ENCODE measurements at regions not wholly inside any gene's neighbourhood (a gene's known extent, or its start where the extent isn't known, plus 50 kb on each side); places are given as distances from the start of the nearest gene placed in this dataset.

DNA sequence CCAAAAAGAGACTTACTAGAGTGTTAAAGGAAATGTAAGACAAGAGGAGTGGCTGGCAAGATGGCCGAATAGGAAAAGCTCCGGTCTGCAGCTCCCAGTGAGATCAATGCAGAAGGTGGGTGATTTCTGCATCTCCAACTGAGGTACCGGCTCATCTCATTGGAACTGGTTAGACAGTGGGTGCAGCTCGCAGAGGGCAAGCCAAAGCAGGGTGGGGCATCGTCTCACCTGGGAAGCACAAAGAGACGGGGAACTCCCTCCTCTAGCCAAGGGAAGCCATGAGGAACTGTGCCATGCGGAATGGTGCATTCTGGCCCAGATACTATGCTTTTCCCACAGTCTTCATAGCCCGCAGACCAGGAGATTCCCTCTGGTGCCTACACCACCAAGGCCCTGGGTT is 308.7 kb downstream of the AGTPBP1 start:
- Histone ChIP-seq H3K36me3 (no peaks in the 10 kb centered on the region), H3K27ac (no peak overlapping the region), H3K27me3 (no peaks in the 10 kb centered on the region), H3K9me3 (peaks cover 0 to 1% of the 10 kb centered on the region in 2 donors), H3K4me3 (no peak overlapping the region), H3K4me1 (peaks cover 5% of the 10 kb centered on the region in 2 donors)
- intact Hi-C loops (cut with DNase I) = no loop called here
- DNase-seq (no peak), ATAC-seq (no peak)
- TF ChIP-seq, protein P1, sequence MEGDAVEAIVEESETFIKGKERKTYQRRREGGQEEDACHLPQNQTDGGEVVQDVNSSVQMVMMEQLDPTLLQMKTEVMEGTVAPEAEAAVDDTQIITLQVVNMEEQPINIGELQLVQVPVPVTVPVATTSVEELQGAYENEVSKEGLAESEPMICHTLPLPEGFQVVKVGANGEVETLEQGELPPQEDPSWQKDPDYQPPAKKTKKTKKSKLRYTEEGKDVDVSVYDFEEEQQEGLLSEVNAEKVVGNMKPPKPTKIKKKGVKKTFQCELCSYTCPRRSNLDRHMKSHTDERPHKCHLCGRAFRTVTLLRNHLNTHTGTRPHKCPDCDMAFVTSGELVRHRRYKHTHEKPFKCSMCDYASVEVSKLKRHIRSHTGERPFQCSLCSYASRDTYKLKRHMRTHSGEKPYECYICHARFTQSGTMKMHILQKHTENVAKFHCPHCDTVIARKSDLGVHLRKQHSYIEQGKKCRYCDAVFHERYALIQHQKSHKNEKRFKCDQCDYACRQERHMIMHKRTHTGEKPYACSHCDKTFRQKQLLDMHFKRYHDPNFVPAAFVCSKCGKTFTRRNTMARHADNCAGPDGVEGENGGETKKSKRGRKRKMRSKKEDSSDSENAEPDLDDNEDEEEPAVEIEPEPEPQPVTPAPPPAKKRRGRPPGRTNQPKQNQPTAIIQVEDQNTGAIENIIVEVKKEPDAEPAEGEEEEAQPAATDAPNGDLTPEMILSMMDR (IDR thresholded peaks at IDR 0.05) = no peak

DNA sequence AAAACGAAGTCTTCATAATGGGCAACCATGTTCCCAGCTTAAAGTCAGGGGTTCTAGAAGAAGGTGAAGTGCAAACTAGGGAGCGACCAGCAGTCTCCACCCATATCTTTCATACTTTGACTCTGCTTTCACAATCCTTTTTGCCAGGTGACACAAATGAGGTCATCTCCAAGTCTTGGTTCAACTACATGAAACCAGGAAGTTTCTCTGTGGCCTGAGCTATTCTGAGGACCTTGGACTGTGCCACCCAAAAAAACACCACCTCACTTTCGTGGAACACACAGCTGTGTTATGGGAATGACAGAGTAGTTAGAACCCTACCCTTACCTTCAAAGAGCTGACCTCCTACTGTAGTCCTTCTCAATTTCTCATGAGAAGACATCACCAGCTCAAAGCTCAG is 309.2 kb downstream of the AGTPBP1 start:
- no peaks in the 10 kb centered on the region for H3K36me3 ChIP-seq
- peak overlapping the region in 1 of 2 donors; percentile 38 for H3K27ac ChIP-seq
- peak; percentile 15 for ATAC-seq
- TF ChIP-seq, protein P1 (IDR thresholded peaks at IDR 0.05) = no peak
- no peak for DNase-seq
- intact Hi-C loops (cut with DNase I) = no loop called here
- no peaks in the 10 kb centered on the region for H3K9me3 ChIP-seq
- H3K4me3 ChIP-seq = no peak overlapping the region
- H3K4me1 ChIP-seq = peaks cover 5% of the 10 kb centered on the region in 2 donors
- no peaks in the 10 kb centered on the region for H3K27me3 ChIP-seq

DNA sequence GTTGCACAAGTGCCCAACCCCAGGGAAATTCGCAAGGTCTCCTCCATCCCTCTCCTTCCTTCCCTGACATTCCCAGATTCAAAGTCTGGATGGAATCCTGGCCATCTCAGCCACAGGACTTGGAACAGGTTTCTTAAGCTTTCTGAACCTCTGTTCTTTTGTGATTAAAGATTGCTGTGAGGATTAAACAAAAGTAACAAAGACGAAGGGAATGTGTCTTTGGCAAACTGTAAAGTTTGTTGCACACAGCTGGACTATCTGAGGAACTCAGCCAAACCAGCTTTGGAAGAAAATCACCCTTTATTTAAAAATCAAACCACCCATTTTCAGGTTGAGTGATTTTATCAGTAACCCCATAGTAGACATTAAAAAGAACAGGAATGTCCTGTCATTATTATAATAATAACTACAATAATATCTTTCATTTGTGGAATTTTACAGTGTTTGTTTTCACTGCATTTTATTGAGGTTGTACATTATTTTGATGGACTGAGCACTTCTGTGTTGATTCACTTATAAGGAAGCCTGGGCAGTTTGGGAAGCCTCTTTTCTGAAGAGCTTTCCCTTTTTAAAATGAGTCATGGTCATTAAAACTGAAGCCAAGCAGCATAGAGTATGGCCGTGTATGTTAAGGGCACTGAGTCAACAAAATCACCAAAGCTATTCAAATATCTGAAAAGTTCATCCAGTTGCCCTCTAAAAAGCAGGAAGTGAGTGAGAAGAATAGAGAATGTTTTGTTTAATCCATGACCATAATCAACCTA is 310.2 kb downstream of the AGTPBP1 start:
- peak; percentile 92 for ATAC-seq
- H3K4me1 ChIP-seq = peaks cover 5% of the 10 kb centered on the region in 2 donors
- H3K27me3 ChIP-seq = no peaks in the 10 kb centered on the region
- intact Hi-C loops (cut with DNase I) = no loop called here
- TF ChIP-seq, protein P1 (IDR thresholded peaks at IDR 0.05) = no peak
- peak overlapping the region in 1 of 2 donors; percentile 38 for H3K27ac ChIP-seq
- no peak overlapping the region for H3K4me3 ChIP-seq
- no peak for DNase-seq
- no peaks in the 10 kb centered on the region for H3K36me3 ChIP-seq
- no peaks in the 10 kb centered on the region for H3K9me3 ChIP-seq

DNA sequence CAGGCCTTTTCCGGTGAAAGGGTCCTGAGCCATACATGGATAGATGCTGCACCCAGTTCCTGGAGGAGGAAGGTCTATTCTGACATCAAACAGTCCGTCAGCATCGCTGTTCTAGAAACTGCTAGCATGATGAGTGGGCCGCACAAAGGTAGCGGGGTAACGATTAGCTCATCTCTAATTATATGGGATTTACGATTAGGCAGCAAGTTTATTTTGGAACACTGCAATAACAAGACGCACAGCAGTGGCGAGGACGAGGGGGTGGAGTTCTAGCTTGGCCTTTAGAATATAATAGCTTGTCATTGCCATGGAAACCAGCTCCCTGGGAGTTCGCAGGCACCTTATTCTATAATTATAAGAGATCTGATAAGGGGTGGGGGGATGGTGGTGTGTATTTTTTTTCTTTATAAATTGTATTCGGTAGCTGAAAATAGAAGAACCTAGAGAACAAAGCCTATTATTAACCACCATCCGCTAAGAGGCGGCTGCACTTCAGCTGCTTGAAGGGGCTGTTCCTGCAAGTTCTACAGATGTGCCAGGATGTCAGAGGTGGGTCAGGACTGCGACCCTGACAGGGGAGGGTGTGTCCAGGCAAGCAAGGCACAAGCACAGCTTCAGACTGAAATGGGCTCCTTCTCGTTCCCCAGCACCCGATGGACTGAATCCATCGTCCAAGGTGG is 311.0 kb downstream of the AGTPBP1 start:
- Histone ChIP-seq H3K27ac (no peak overlapping the region), H3K27me3 (no peaks in the 10 kb centered on the region), H3K36me3 (no peaks in the 10 kb centered on the region), H3K9me3 (no peaks in the 10 kb centered on the region), H3K4me3 (no peak overlapping the region), H3K4me1 (peaks cover 5% of the 10 kb centered on the region in 2 donors)
- DNase-seq = no peak
- TF ChIP-seq, protein P1 (IDR thresholded peaks at IDR 0.05) = no peak
- ATAC-seq = no peak
- intact Hi-C loops (cut with DNase I) = no loop called here

DNA sequence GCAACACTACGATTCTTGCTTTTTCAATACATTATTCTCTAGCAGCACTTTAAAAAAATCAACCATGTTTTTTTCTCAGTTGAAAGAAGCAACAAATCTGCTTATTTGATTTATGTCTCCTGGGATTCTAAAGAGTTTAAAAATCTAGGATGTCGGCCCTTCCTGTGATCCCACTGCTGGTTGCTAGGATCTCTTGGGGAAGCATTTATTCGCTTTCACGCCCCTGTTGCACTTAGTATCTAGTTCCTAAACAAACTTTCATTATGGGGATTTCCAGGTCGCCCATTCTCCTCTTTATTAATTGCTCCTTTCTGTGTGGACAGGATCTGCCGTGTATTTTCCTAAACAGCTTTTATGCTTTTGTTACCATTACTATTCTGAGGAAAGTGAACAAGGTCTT is 313.5 kb downstream of the AGTPBP1 start:
- DNase-seq = no peak
- peaks cover 0 to 5% of the 10 kb centered on the region in 2 donors for H3K4me1 ChIP-seq
- no peaks in the 10 kb centered on the region for H3K9me3 ChIP-seq
- H3K27me3 ChIP-seq = no peaks in the 10 kb centered on the region
- no peak overlapping the region for H3K4me3 ChIP-seq
- H3K36me3 ChIP-seq = no peaks in the 10 kb centered on the region
- intact Hi-C loops (cut with DNase I) = no loop called here
- no peak overlapping the region for H3K27ac ChIP-seq
- ATAC-seq = no peak
- TF ChIP-seq, protein P1 (IDR thresholded peaks at IDR 0.05) = no peak

Measured in left lung (tissue), 4 donors.